ENCODE measurements at regions not wholly inside any gene's neighbourhood (a gene's known extent, or its start where the extent isn't known, plus 50 kb on each side); places are given as distances from the start of the nearest gene placed in this dataset.
A peak's percentile ranks its signal among the peaks of the same experiment; 100 is the strongest.

DNA sequence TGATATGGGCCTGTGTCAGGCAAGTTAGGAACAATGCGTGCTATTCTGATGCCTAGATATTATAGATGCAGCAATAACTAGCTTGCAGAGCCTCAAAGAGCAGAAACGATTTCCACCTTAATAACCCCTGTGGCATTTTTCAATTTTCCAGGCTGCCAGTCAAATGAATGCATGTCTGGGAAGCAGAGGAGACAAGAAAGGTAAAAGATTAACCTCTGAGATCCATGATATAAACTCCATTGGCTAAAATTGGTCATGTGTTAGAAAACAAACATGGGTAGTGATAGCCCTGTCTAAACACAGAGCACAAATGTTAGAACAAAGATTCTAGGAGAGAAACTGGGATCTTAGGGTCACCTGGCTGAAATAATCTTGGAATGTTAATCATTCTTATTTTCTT is 811.1 kb downstream of the DIAPH3 start:
- DNase-seq (ENCODE audit: low read depth) = no peak

DNA sequence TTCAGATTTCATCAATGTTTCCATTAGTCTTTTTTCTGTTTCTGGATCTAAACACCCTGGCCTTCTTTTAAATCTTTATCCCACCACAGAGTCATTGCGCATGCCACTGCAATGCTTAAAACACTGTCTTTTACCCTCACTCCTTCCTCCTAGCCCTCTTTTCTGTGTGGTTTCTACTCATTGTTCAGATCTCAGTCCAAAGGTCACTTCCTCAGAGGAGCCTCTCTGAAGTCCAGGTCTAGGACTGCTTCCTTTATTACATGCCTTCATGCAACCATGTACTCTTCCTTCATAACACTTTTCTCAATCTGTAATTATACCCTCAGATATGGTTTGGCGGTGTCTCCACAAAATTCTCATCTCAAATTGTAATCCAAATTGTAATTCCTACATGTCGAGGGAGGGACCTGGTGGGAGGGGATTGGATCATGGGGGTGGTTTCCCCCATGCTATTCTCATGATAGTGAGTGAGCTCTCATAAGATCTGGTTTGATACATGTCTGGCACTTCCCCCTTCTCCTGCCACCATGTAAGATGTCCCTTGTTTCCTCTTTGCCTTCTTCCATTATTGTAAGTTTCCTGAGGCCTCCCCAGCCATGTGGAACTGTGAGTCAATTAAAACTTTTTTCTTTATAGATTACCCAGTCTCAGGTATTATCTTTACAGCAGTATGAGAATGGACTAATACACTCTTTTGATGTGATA is 808.9 kb downstream of the DIAPH3 start:
- no peak for DNase-seq (ENCODE audit: low read depth)

DNA sequence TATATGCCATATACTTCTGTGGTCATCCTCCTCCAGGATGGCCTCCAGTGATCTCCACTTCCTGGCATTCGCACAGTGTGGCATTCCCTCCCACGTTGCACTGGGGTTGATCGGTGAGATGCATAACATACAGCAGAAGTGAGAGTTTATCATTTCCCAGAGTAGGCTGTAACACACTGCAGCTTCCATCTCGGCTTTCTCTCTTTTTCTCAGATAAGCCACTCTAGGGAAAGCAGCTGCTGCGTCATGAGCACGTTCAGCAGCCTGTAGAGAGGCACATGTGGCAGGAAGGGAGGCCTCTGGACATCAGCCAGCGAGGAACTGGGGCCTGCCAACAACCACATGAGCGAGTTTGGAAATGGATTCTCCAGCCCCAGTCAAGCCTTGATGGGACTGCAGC is 807.1 kb downstream of the DIAPH3 start:
- DNase-seq (ENCODE audit: low read depth) = no peak

- peak; percentile 74 for DNase-seq (ENCODE audit: low read depth)
Observed at GRCh38 chr13:59358014-59358413, 805.7 kb downstream of the DIAPH3 start.

GRCh38 chr13:59360108-59360507 is 803.6 kb downstream of the DIAPH3 start:
- DNase-seq (ENCODE audit: low read depth) = no peak

DNA sequence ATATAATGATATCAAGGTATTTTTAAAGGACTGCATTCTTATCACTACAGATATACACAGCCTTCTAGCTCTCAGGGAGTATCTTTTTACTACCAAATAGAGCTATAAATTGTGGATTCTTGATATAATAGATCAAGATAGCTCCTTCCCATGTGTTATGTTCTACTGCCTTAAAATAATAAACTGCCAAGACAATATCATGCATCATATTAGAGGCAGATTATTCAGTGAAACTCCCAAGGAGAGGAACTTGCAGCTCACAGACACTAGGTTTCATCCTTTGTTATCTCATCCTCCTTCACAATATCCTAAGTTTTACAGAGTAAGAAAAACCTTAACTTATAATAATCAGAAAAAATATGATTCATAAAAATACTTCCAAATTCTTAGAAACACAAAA is 802.8 kb downstream of the DIAPH3 start:
- DNase-seq (ENCODE audit: low read depth) = no peak

DNA sequence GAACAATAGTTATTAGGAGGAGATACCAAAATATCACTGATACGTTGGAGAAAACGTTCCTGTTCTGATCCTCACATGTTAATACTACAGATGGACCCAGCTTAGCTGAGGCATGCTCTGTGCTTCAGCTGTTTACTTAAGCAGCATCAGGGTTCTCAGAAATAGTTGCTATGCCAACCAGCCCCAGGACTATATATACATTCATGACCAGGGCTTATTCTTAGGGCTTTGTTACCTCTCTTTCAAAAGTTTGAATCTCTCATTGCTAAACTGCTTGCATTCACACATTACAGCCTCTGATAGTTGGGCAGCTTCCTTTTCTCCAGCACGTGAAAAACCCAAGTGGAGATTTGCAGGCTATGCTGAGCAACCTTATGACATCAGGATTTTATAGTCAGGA is 800.4 kb downstream of the DIAPH3 start:
- DNase-seq (ENCODE audit: low read depth) = no peak

DNA sequence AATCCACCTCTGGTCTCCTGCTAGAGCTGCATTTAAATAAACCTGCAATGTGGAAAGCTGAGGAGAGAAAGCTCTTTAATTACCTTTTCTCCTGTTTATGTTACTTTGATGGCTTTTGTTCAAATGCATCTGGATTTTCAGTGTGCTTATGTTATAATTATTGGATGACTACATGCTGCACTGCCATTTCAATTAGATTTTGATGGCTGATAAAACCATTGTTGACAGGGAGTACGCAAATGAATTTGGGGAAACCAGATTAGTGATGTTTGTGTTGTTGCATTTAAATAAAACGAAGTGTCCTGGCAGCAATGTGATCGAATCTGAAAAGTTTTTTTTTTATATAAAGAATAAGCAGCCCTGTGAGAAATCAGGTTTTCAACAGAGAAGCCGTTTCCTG is 799.8 kb downstream of the DIAPH3 start:
- no peak for DNase-seq (ENCODE audit: low read depth)

DNA sequence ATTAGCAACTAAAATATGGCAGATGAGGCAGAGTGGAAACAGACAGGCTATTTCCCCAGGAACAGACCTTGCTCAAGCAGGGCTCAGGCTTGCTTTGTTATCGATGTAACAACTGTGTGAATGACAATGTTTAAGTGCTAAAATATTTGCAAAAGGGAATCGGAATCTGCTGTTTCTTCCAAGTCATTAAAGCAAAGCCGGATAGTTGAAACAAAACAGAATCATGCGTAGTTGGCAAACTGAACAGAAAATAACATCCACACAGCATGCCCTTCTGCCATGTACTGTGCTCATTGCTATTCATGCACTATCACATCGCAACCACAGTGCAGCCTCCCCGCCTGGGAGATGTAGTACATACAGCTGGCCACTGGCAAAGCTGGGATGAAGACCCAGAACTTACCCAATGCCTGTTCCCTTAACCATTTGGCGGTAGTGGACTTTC is 799.1 kb downstream of the DIAPH3 start:
- DNase-seq (ENCODE audit: low read depth) = no peak

DNA sequence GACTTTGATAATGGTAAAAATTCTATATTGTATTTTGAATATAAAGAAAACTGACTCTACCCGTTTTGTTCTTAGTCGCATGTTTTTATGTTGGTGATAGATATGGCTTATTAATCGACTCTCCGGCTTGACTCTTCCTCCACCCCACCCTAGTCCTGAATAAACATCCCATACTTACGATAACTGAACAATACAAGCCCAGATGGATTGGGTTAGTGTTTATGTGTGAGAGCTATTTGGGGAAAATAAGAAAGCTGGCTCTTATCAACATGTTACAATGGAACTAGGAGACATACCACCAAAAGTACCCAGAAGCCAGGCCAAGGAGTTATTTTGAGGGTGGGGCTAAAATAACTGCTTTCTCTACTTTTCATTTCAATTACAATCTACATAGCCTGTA is 796.3 kb downstream of the DIAPH3 start:
- no peak for DNase-seq (ENCODE audit: low read depth)

- no peak for DNase-seq (ENCODE audit: low read depth)
Observed at GRCh38 chr13:59367904-59368303, 795.8 kb downstream of the DIAPH3 start.

GRCh38 chr13:59368693-59369092 is 795.0 kb downstream of the DIAPH3 start:
- no peak for DNase-seq (ENCODE audit: low read depth)

GRCh38 chr13:59371229-59371628 is 792.5 kb downstream of the DIAPH3 start:
- no peak for DNase-seq (ENCODE audit: low read depth)

DNA sequence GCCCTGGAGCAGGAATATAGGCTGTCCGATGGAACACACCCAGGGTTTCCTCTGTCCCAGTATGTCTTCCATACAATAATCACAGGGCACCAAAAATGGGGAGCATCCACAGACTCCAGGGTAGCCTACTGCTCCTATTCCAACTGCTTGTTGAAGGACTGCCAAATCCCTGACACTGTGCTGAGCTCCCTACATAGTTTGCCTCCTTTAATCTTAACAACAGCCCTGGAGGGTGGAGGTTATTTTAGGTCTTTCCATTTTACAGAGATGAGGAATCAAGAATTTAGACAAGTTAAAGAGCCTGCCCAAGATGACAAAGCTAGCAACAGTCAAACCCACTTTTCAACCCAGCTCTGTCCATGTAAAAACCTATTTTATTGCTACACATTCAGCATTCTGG is 790.4 kb downstream of the DIAPH3 start:
- no peak for DNase-seq (ENCODE audit: low read depth)

DNA sequence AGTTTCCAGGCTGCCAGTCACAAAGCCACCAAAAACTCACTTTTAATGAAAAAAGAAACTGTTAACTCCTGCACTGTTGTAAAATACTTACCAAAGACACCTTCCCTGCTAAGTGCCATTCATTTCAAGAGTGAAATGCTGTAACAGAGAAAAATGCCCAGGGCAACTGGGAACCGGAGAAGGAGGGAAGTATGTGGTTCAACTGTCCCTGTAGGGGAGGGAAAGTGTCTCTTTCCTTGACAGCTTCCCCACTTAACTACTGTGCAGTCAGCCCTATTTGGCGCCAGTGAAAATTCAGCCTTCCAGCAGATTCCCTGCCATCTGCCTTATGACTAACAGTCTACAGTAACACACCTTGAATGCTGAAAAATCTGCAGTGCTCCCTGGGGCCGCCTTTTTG is 789.0 kb downstream of the DIAPH3 start:
- DNase-seq (ENCODE audit: low read depth) = no peak

- DNase-seq (ENCODE audit: low read depth) = no peak
Observed at GRCh38 chr13:59384154-59384553, 779.6 kb downstream of the DIAPH3 start.

GRCh38 chr13:59391696-59392095 is 772.0 kb downstream of the DIAPH3 start:
- peak; percentile 69 for DNase-seq (ENCODE audit: low read depth)

DNA sequence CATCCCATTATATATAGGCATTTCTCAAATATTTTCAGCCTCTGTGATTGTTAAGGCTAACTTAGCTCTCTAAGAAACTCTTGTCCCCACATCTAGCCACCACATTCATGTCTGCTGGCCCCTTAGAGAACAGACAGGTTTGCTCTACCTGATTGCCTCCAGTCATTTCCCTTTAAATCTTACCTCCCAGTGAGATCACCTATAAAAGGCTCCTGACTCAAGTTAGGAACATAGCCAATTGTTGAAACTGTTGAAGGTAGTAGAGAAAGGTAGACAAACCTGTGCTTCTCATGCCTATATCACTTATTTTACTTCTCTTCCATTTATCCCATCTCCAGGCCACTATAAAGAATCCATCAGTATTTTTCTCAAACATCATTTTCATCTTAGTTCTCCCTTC is 771.4 kb downstream of the DIAPH3 start:
- no peak for DNase-seq (ENCODE audit: low read depth)

GRCh38 chr13:59394496-59394895 is 769.2 kb downstream of the DIAPH3 start:
- DNase-seq (ENCODE audit: low read depth) = no peak

GRCh38 chr13:59398127-59398526 is 765.6 kb downstream of the DIAPH3 start:
- DNase-seq (ENCODE audit: low read depth) = no peak

DNA sequence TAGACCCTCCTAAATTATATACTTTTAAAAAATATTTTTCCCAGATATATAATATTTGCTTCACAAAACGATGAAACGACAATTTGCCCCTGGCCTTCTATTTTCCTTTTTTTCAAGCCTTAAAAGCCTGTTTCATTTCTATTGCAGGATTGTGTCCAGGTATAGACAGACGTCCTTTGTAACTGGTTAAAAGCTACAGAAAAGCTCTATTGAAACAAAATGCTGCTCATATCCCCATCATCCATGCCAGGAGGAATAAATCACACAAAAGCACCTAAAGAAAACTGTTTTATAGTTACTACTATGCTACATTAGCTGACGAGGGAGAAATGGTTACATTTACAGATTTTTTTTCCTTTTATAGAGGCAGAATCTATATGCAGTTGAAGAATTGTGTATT is 765.1 kb downstream of the DIAPH3 start:
- no peak for DNase-seq (ENCODE audit: low read depth)

DNA sequence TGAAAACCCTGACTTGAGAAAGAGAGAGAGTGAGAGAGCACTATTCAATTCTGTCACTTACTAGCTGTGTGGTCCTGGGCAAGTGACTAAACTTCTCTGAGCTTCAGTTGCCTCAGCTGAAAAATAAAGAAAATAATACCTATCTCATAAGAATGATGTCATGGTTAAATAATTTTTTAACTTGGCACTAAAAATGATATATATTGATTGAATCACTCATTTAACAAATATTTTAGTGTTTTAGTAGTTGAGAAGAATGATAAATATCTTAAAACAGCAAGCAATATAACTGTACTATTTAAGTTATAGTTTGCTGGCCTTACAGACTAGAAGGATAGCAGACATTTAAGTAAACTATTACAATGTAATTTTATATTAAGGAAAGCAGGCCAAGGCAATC is 764.2 kb downstream of the DIAPH3 start:
- no peak for DNase-seq (ENCODE audit: low read depth)

GRCh38 chr13:59404331-59404730 is 759.4 kb downstream of the DIAPH3 start:
- DNase-seq (ENCODE audit: low read depth) = no peak

DNA sequence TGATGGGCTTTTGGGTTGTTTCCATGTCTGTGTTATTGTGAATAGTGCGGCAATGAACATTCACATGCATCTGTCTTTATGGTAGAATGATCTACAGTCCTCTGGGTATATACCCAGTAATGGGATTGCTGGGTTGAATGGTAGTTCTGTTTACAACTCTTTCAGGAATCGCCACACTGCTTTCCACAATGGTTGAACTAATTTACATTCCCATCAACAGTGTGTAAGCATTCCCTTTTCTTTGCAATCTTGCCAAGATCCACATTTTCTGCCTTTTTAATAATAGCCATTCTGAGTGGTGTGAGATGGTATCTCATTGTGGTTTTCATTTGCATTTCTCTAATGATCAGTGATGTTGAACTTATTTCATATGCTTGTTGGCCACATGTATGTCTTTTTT is 756.5 kb downstream of the DIAPH3 start:
- DNase-seq (ENCODE audit: low read depth) = peak; percentile 5
